Cardiac septum (tissue), 1 donor: ENCODE measurements at regions not wholly inside any gene's neighbourhood (a gene's known extent, or its start where the extent isn't known, plus 50 kb on each side); places are given as distances from the start of the nearest gene placed in this dataset.

Experiments used
- DNase-seq: peaks from one replicate; pipeline ENCODE4 v3.0.0-alpha.2; 2020; ENCODE audit warnings: low spot score
- intact Hi-C: fragments of 100-400 bp; cut with DNase I; formaldehyde crosslinking; loops from one replicate; pipeline ENCODE4 v1.14.0; 2022
- donor health status: DM: no; HTN: no; CAD: no.

GRCh38 chr5:143495821-143496275, 92.4 kb upstream of the NR3C1 start:
- no peak for DNase-seq
- intact Hi-C loops, result loop anchor here (5.0 kb wide), 1 partner anchor 46 kb away; no protein-coding TSS in a partner anchor

- intact Hi-C loops, result loop anchor here (5.0 kb wide), 1 partner anchor 47 kb away; no protein-coding TSS in a partner anchor
Measured at GRCh38 chr5:143495110-143495509, 91.6 kb upstream of the NR3C1 start.

GRCh38 chr5:143494595-143494994, 91.1 kb upstream of the NR3C1 start:
- intact Hi-C loops, result no loop called here
- DNase-seq, result no peak

More at GRCh38 chr5:143495110-143495509, 91.6 kb upstream of the NR3C1 start:
- no peak for DNase-seq

- no peak for DNase-seq
- intact Hi-C loops, result no loop called here
Measured at GRCh38 chr5:143494162-143494561, 90.7 kb upstream of the NR3C1 start.

GRCh38 chr5:143492783-143493182, 89.3 kb upstream of the NR3C1 start:
- no peak for DNase-seq
- intact Hi-C loops, result no loop called here

GRCh38 chr5:143491646-143492045, 88.2 kb upstream of the NR3C1 start:
- intact Hi-C loops, result no loop called here

GRCh38 chr5:143488381-143488780, 84.9 kb upstream of the NR3C1 start:
- intact Hi-C loops, result no loop called here
- DNase-seq, result no peak

More at GRCh38 chr5:143491646-143492045, 88.2 kb upstream of the NR3C1 start:
- DNase-seq, result no peak

- no peak for DNase-seq
- intact Hi-C loops, result no loop called here
Measured at GRCh38 chr5:143484601-143485000, 81.1 kb upstream of the NR3C1 start.

GRCh38 chr5:143481697-143482531, 78.4 kb upstream of the NR3C1 start:
- no peak for DNase-seq
- intact Hi-C loops, result no loop called here

- DNase-seq, result no peak
- intact Hi-C loops, result no loop called here
Measured at GRCh38 chr5:143480001-143480400, 76.5 kb upstream of the NR3C1 start.

- intact Hi-C loops, result no loop called here
- DNase-seq, result no peak
Measured at GRCh38 chr5:143479394-143479793, 75.9 kb upstream of the NR3C1 start.

GRCh38 chr5:143476601-143477211, 73.2 kb upstream of the NR3C1 start:
- no peak for DNase-seq
- intact Hi-C loops, result no loop called here

GRCh38 chr5:143474616-143475015, 71.1 kb upstream of the NR3C1 start:
- intact Hi-C loops, result no loop called here
- DNase-seq, result no peak

- DNase-seq, result no peak
- intact Hi-C loops, result no loop called here
Measured at GRCh38 chr5:143473481-143473880, 70.0 kb upstream of the NR3C1 start.

GRCh38 chr5:143472576-143472975, 69.1 kb upstream of the NR3C1 start:
- no peak for DNase-seq
- intact Hi-C loops, result no loop called here

GRCh38 chr5:143471666-143472464, 68.4 kb upstream of the NR3C1 start:
- intact Hi-C loops, result no loop called here
- no peak for DNase-seq

GRCh38 chr5:143471041-143471509, 67.6 kb upstream of the NR3C1 start:
- DNase-seq, result no peak
- intact Hi-C loops, result no loop called here

- no peak for DNase-seq
- intact Hi-C loops, result no loop called here
Measured at GRCh38 chr5:143470120-143470519, 66.6 kb upstream of the NR3C1 start.

GRCh38 chr5:143469125-143469524, 65.6 kb upstream of the NR3C1 start:
- intact Hi-C loops, result no loop called here
- DNase-seq, result no peak

- intact Hi-C loops, result no loop called here
- DNase-seq, result no peak
Measured at GRCh38 chr5:143466632-143467031, 63.1 kb upstream of the NR3C1 start.
